GOT3 (cell line): ENCODE measurements at regions not wholly inside any gene's neighbourhood (a gene's known extent, or its start where the extent isn't known, plus 50 kb on each side); places are given as distances from the start of the nearest gene placed in this dataset.

Source experiments
- DNase-seq: peaks from one replicate; lab custom pipeline; 2025; ENCODE audit warnings: mixed read lengths; lab: John Stamatoyannopoulos, UW

DNA sequence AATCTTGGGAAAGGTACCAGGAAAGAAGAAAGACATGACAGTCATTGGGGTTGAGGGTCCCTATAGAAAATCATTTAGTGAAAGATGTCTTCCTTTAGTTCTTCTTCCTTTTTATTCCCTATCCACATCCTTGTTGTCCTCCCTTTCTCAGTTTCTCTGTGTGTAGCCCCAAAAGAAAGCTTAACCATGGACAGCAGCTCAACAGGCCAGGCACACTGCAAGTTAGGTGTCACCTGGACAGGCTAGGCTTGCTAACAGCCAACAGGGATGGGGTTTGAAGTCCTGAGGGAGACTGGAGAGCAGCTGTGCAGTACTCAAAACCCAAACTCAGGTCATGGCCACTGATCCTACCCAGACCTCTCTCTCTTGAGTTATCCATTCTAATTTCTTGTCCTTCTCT, 543.1 kb downstream of the TUSC7 start:
- no peak for DNase-seq

DNA sequence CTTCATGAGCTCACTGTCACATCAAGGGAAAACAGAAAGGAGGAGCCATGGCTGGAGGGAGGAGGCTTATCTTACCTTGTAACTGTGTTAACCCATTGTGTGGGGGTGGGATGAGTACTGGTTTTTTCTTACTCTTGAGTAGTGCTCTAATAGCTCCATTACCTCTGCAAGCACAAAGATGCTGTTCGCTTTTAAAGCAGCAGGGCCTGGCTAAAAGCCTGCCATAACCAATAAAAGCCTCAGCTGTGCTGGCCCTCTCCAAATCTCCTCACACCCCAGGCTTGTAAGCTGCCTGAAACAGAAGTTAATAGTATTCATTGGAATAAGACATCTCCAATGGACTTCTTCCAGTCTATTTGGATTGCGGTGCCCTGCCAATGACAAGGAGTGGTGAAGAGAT, 544.1 kb downstream of the TUSC7 start:
- no peak for DNase-seq

DNA sequence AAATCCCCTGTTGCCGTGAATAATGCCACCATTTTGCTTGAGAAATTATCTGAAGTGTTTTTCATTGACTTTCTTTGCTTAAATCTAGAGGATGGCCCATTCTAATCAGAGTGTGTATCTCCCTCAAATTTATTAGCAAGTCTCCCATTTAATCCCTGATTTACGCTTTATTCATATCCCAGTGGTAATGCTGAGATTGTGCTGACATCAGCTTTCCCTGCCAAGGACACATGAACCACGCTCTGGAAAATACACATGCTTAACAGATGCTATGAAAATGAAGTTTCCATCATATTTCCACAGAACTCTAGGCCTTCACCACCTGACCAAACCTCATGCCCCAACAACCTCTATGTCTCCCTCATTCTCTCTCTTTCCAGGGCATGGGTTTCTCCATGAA, 545.4 kb downstream of the TUSC7 start:
- DNase-seq = no peak

DNA sequence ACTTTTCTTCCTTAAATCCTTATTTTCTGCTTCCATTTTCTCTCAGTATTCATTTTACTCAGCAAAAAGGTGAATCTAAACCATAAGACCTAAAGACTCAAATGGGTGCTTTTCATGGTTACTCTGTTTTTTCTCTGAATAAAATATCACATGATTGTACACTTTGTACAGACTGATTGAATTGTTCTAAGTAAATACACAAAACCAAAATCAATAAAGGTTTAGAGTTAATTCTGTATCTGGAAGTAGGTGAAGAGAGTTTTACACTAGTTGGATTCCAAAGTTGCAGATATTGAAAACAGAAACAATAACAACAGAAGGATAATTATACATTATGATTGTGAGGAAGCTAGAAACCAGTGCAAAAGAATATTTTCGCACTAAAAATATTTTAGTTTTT, 546.2 kb downstream of the TUSC7 start:
- no peak for DNase-seq

DNA sequence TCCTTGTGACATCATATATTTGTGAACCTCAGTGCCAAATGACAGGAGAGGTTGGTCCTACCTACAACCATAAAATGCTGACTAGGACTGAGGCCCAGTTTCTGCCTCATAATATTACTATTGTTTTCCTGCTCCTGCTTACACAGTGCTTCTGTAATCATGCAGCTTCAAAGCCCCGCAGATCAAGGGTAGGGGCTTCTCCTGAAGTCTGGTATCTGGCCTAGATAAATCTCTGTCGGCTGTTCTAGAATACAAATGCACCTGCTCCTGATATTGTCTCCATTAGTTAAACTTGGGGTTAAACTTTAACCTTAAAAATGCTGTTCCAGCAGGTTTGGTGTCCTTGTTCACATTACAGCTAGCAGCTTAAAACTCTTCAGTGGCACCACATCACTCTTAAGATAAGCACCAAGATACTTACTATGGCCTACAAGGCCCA, 552.4 kb downstream of the TUSC7 start:
- no peak for DNase-seq

DNA sequence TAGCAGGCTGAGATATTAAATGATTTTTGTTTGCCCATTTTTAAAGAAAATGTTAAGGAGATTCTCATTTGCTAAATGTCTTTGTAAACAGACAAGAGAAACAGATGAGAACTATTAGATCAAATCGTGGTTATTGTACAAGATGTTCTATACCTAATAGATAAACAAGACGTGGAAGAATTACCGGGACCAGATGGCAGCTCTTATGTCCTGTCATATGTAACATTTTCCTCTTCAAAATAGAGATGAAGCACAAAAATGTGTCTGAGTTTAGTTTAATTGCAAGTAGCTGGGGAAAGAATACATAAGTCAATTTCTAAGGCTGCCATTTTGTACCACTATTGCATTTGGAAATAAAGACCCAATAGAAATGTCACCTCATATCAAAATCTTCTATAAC, 553.7 kb downstream of the TUSC7 start:
- DNase-seq = no peak

DNA sequence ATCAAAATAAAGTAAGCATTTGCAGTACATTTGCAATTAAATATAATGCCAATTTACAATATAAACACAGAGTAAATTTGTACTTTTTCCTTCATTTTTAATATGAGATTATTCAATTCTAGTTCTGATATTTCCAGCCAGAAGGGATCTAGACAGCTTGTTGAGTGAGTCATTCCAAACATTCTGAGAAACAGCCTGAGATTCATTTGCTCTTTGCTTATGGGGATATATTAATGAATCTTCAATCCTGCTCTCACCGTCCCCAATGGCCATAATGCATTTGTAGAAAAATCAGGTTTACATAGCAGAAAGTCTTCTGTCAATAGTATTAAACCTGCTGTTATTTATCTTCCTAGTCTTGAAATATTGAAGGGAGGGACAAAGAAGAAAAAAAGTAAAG, 554.2 kb downstream of the TUSC7 start:
- no peak for DNase-seq

DNA sequence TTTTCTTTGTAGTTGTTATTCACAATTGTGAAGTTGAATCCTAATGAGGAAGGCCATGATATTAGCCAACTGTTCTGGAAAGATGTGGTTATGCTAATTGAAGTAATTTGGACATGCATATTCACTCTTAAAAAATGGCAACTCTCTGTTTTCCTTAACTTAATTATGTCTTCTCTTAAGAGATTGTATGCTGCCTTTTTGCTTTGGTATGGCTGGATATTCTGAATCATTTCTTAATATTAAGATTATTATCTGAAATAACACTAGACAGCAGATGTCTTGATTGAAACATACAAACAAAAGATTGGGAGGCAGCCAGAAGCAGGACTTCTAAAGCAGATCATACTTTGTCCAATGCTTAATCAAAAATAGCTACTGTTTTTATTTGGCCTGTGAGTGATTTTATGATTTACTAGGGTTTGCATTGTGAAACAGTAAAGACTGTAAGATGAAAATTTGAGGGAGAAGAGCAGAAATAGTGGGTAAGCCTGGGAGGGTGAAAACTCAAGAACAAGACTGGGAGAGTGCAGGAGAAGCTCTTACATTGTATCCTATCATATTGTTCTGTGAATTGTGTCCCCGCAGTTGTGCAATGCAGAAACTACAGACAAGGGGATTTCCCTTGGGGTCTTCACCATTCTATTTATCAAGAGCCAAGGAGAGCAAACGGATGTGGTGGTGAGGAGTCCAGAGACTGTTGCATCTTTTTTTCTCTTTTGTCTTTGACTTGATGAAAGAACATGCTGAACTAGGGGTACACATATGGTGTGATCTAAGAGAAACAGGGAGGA, 554.8 kb downstream of the TUSC7 start:
- no peak for DNase-seq

DNA sequence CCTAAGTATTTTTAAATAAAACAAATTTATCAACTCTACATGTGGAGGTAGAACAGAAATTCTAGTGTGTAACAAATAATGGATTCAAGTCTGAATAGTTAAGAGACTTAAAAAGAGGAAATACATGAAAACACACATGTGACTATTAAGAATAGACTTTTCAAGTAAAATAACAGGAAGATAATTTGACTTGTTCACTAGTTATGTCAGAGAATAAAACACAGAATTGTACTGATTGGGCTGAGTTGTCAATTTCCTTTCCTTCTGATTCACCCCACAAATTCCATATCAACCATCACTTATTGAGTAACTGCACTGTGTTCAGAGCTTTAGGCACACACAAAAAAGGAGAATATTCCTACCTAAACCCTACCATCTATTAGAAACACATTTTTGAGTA, 557.2 kb downstream of the TUSC7 start:
- no peak for DNase-seq

DNA sequence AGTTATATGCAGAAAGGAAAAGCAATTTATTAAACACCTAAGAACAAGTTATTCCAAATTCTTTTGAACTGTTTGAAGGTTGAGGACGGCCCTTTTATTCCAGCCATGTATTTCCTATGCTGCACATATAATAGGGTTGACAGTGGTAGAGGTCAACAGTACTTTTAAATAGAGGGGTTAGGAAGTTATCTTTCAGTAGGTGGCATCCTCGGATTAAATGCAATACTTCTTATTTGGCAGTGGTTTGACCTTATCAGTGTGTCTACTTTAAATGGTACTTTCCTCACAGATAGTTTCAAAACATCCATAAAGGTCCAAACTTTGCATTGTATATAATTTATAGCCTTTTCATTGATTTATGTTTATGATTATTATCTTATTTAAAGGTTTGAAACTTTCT, 558.7 kb downstream of the TUSC7 start:
- no peak for DNase-seq

DNA sequence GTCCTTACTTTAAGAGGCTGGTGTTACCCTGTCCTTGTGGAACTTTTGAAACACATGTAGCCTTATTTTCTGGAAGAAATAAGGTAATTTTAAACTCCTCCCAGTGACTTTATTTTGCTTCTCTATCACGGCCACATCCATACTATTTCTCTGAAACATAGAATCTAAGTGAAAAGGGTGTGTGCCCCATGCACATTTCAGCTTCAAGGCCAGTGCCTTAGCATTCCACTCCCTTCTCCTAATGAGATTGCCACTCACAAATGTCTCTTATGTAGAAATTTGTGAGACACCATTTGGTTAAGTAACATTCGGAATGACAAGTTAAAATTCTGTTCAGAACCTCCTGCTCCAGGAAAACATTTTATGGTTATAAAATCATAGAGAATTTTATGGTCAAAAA, 562.7 kb downstream of the TUSC7 start:
- DNase-seq = no peak

DNA sequence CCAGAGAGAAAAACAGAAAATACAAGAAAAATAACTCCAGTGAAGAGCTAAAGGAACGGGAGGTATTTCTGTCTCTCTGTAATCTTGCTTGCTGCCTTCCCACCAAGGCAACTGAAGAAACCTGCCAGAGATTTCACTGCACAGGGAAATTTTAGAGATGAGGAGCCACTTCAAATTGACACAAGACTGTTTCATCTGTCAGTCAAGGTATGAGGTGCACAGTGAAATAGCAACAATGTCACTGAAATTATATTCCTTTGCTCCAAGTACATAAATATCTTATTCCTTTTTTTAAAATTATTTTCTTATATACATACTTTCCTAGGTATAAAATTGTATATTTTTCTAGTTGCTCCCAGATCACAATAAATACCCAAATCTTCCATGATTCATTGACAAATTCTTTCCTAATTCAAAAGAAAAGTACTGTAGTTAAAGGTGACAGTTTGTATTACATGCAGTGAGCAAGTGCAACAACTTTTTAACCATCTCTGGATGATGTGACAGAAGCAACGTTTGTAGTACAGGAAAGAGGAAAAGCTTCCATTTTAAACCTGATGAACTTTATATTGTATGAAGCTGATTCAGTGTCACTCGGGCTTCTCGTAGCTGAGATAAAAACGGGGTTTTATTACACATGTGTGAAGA, 563.4 kb downstream of the TUSC7 start:
- no peak for DNase-seq

DNA sequence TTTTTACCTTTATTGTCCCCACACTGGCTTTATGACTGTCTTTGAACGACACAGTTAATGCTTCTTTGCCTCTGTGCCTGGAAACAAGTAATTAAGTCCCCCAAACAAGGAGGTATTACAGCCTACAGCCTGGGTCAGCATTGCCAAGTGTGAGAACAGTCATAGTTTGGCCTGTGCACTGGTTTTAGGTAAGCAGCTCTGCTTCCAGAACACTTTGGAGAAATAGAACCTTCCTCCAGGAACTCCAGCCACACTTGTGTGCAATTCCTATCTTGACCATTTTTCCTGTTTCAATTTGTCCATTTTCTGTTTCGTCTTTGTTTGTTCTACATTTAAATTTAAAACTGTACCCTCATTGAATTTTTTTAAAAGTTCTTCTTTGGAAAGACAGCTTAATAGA, 568.2 kb downstream of the TUSC7 start:
- no peak for DNase-seq

DNA sequence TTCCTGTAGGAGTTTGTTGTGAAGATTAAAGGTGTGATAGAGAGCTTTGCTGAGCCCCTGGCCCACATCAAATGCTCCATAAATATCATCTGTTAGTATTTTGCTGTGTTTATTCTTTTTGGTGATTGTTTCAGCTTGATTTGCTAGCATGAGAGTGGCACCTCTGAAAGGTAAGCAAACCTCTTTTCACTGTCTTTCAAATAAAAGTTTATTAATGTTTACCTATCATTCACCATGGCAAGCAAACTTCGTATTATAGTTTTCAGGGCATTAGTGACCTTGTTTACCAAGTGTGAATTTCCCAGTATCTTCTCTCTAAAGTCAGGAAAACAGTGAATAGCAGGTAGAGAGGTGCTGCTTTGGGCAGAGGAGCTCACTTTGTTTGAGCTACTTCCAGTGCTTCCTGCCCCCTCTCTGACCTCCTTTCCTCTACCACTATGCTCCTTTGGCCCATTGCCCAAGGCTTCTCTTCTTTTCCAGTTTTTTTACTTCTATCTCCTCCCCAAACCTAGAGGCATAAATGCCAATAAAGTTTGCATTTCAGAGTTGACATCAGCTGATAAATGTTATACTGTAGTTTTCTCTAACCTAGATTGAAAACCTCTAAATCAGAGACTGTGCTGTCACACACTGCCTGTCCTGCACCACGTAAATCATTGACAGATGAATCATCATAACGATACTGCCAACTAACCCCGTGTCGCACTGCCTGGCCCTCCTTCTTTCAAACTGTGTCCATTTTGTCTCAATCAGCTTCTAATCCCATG, 569.0 kb downstream of the TUSC7 start:
- DNase-seq = no peak

DNA sequence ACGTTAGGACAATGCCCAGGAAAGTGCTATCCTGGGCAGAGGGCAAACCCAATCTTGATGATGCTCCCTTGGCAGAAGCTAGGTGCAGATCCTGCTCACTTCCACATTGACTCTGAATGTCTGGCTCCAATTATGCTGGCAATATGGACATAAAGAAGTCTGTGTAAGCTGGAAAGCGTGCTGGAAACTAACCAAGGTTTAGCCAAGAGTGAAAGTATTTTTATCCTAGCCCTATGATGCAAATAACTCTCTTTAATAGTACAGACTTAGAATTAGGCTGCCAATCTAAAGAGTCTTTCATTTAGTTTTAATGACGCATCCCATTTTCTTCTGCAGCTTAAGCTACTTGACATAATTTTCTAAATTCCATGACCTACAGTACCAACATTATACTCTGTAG, 571.8 kb downstream of the TUSC7 start:
- DNase-seq = no peak

DNA sequence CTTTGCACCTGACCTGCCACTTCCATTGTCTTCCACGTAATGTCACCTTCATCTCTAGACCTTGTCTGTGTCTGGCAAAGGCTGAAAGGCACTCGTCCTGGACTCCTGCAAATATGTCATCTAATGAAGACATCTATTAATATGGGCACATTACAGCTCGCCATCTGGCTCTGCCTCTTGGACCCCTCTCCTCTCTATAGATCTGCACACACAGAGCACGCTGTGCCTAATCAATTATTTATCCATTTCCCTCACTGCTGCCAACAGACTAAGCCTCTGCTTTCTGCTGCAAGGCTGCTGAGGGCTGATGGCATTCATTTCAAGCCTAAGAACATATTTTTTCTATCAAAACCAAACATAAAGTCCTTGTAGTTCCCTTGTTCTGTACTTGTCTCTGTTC, 573.0 kb downstream of the TUSC7 start:
- no peak for DNase-seq

DNA sequence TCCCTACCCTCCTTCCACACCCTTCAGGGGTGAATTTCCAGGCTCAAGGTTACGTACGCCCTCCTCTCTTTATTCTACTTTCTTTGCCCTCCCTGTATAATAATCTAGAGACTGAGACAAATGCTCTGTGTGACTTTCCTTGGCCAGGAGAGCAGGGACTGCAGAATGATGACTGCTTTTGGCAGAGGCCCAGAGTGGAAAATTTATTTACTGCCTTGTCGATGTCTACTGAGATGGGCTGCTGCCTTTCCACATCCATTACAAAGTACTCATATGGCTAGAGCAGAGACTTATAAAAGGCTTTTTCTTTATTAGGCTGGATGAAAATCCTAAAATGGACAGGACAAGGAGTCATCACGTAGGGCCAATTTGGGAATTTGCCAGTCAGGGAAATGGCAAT, 576.2 kb downstream of the TUSC7 start:
- DNase-seq = no peak

DNA sequence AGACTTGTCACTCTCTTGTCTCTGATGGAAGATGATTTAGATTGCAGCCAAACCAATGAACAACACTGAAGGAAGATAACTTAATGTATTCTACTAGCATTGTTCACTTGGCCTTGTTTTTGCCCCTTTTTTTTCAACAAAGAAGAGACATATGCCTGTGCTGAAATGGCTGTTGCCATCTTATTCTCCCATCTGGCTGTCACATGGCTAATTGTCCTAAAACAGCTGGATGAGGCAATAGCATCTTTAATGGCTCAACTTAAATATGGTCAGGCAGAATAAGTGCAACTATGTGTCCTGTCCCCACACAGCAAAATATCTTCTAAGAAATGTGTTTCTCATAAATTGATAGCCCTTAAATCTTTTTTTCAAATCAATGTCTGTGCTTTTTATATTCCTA, 576.9 kb downstream of the TUSC7 start:
- no peak for DNase-seq

DNA sequence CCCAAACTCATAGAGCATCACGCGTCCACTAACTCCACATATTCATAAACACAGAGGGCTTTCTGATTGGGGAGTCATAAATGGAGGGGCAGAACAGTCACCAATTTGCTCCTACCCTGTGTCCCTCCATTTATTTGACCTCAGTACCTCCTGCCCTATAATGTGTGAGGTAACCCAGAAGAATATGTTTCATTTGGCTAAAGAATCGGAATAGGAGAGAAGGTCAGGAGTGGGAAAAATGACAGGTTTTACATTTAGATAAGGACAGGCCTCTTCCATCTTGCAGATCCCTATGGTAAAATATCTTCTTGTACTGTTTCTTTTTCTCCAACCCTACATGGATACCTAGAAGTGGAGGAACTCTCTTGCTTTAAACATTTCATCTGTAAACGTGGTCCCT, 578.0 kb downstream of the TUSC7 start:
- DNase-seq = no peak

DNA sequence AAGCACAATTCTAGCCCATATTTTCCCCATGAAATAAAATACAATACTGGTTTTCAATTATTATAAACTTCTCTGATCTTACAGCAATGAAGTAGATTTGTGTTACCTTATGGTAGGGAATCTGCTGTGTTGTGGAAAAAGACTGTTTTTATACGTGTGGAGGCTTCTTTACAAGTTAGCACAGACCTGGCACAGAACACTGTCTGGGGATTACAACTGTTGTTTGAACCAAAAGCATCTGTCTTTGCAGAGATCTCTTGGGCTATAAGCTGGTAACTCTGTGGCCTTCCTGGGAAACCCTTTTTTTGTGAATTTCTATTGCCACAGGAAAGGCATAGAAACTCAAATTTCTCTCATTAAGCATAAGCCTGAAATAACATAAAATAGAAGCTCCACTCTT, 581.9 kb downstream of the TUSC7 start:
- no peak for DNase-seq

DNA sequence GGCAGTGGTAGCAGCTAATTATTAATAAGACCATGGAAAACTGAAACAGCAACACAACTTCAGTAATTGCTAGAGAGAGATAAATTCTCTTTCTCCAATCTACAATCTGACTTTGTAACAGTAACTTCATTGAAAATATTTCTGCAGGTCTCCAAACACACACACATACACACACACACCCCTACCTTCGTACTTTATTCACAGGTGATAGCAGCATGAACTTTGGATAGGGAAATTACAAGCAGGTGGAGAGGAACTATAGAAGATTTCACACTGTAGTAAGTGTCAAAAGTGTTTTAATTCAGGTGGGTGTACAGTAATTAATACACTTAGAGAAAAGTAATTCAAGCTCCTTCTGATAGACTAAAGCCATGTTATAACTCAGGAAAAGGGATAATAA, 587.5 kb downstream of the TUSC7 start:
- DNase-seq = no peak

DNA sequence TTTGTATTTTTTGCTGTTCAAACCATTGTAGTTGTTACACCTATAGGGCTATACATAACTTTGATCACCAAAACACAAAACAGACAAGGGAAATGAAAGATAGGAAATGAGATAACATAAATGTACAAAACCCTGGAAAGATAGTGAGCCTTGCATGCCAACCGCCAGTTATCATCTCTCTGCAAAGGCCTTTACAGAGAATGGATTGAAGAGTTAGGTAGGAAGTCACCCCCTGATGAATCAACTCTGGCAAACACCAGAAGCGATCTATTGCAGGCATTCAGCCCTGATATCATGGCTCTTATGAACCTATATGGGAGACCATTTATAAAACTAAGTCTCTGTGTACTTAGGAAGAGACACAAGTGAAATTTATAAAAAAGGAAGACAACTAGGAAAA, 588.0 kb downstream of the TUSC7 start:
- DNase-seq = no peak

DNA sequence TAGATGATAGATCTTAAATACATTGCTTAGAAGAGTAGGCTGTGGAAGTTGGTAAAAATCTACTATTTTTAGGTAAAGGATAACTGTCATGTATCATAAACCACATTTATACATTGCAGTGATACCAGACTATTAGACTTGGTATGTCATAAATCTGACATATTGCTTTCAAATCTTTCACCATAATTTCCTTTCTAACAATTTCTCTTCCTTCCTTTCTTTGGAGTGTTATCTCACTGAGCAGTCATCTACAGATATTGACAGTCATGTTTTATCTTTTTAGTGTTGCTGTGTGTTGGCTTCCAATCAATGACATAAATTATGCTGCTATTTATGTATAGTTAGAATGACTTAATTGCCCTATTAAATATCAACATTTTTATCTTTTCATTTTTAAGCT, 588.7 kb downstream of the TUSC7 start:
- no peak for DNase-seq
